Neural crest cell (in vitro differentiated cells): ENCODE measurements at regions not wholly inside any gene's neighbourhood (a gene's known extent, or its start where the extent isn't known, plus 50 kb on each side); places are given as distances from the start of the nearest gene placed in this dataset.

Experiments used
- DNase-seq: peaks from one replicate; pipeline ENCODE4 v3.0.0; 2021; ENCODE audit warnings: low read depth, mixed read lengths, low spot score
- H3K27ac Mint-ChIP-seq: one replicate; pipeline ENCODE4 v1.8.0; 2021; ENCODE audit warnings: mild to moderate bottlenecking, mixed read lengths; ENCODE audit not compliant: unreplicated experiment
- H3K27me3 Mint-ChIP-seq: 2 replicates; pipeline ENCODE4 v1.8.0; 2021; ENCODE audit warnings: low read depth, mild to moderate bottlenecking, mixed read lengths
- H3K36me3 Mint-ChIP-seq: 2 replicates; pipeline ENCODE4 v1.8.0; 2021; ENCODE audit warnings: low read depth, mild to moderate bottlenecking, mixed read lengths
- H3K4me1 Mint-ChIP-seq: 2 replicates; pipeline ENCODE4 v1.8.0; 2021; ENCODE audit warnings: mixed read lengths
- H3K4me3 Mint-ChIP-seq: one replicate; pipeline ENCODE4 v1.8.0; 2021; ENCODE audit warnings: mild to moderate bottlenecking, mixed read lengths
- H3K9me3 Mint-ChIP-seq: 2 replicates; pipeline ENCODE4 v1.8.0; 2021; ENCODE audit warnings: mixed read lengths
- CTCF ChIP-seq: fragments of 200-600 bp; sonication (generic); conservative IDR thresholded peaks from 2 replicates; pipeline ENCODE4 v1.5.0; 2021; ENCODE audit warnings: antibody characterized with exemption, mild to moderate bottlenecking

- H3K4me1 Mint-ChIP-seq = peaks cover 34% of the 10 kb centered on the region
- no peaks in the 10 kb centered on the region for H3K36me3 Mint-ChIP-seq
- H3K4me3 Mint-ChIP-seq = no peak overlapping the region
- peak overlapping the region; percentile 28 for H3K27ac Mint-ChIP-seq
- H3K27me3 Mint-ChIP-seq = no peaks in the 10 kb centered on the region
- H3K9me3 Mint-ChIP-seq = no peaks in the 10 kb centered on the region
- no peak for DNase-seq
- no peak for TF ChIP-seq CTCF
Observed at GRCh38 chr5:72647806-72648205, 140.6 kb upstream of the ZNF366 start.

DNA sequence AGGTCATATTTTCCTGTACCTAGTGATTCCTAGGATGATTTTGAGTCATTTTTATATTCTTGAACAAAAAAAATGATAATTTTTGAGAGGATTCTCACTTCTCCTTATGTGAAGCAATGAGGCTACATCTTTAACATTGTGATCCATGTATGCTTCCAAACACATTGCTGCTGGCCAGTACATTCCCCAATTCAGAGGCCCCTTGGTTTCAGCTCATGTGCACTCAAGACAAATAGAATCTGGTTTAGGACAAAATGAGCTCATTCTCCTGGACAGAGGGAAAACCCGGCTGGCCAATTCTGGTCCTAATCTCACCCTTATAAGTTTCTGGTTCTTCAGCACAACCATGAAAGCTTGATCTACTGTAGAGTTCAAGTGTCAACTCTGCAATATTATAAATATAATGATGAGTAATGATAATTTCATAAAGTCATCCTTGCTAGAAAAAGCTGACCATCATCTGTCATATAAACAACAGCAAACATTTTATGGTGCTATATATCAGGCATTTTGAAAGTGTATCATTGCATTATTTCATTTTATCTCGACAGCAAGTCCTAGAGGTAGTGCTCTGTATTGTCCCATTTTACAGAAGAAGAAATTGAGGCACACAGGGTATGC, 139.1 kb upstream of the ZNF366 start:
- H3K9me3 Mint-ChIP-seq = no peaks in the 10 kb centered on the region
- H3K27ac Mint-ChIP-seq = no peak overlapping the region
- H3K4me3 Mint-ChIP-seq = no peak overlapping the region
- peaks cover 31% of the 10 kb centered on the region for H3K4me1 Mint-ChIP-seq
- TF ChIP-seq CTCF = no peak
- DNase-seq = no peak
- no peaks in the 10 kb centered on the region for H3K36me3 Mint-ChIP-seq
- no peaks in the 10 kb centered on the region for H3K27me3 Mint-ChIP-seq

GRCh38 chr5:72645064-72645846, 138.0 kb upstream of the ZNF366 start:
- Mint-ChIP-seq H3K27ac (no peak overlapping the region), H3K4me3 (no peak overlapping the region), H3K4me1 (peaks cover 28% of the 10 kb centered on the region), H3K36me3 (no peaks in the 10 kb centered on the region), H3K27me3 (no peaks in the 10 kb centered on the region), H3K9me3 (no peaks in the 10 kb centered on the region)
- DNase-seq = no peak
- no peak for TF ChIP-seq CTCF

- TF ChIP-seq CTCF = no peak
- DNase-seq = no peak
- no peak overlapping the region for H3K27ac Mint-ChIP-seq
- no peak overlapping the region for H3K4me3 Mint-ChIP-seq
- peaks cover 22% of the 10 kb centered on the region for H3K4me1 Mint-ChIP-seq
- no peaks in the 10 kb centered on the region for H3K36me3 Mint-ChIP-seq
- no peaks in the 10 kb centered on the region for H3K9me3 Mint-ChIP-seq
- no peaks in the 10 kb centered on the region for H3K27me3 Mint-ChIP-seq
Observed at GRCh38 chr5:72644296-72644695, 137.1 kb upstream of the ZNF366 start.

DNA sequence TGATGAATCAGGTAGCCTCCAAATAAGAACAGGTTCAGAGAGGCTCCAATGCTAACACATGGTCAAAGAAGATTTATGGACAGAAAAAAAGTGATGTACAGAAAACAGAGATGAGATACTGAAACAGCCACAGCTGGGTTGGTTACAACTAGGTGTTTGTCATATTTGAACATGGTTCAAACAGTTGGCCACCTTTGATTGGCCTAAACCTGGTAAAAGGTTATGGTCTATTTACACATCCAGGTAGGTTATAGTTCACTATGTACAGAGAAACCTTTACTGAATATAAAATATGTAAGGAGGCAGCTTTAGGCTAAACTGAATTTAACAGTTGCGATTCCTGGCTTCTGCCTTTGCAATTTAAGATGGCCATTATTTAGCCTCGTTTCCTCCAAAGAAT, 134.0 kb upstream of the ZNF366 start:
- no peak for DNase-seq
- no peak overlapping the region for H3K4me3 Mint-ChIP-seq
- no peak overlapping the region for H3K27ac Mint-ChIP-seq
- no peaks in the 10 kb centered on the region for H3K4me1 Mint-ChIP-seq
- no peak for TF ChIP-seq CTCF
- no peaks in the 10 kb centered on the region for H3K9me3 Mint-ChIP-seq
- no peaks in the 10 kb centered on the region for H3K27me3 Mint-ChIP-seq
- H3K36me3 Mint-ChIP-seq = no peaks in the 10 kb centered on the region
